Right kidney (tissue), 1 donor: ENCODE measurements at regions not wholly inside any gene's neighbourhood (a gene's known extent, or its start where the extent isn't known, plus 50 kb on each side); places are given as distances from the start of the nearest gene placed in this dataset.

Source experiments
- DNase-seq: peaks from one replicate; pipeline ENCODE4 v3.0.0-alpha.2; 2016

GRCh38 chr13:103229674-103230073 is 163.5 kb upstream of the SLC10A2 start:
- no peak for DNase-seq

- no peak for DNase-seq
Observed at GRCh38 chr13:103224804-103225203, 158.6 kb upstream of the SLC10A2 start.

GRCh38 chr13:103222683-103223082 is 156.5 kb upstream of the SLC10A2 start:
- no peak for DNase-seq

GRCh38 chr13:103218253-103218652 is 152.0 kb upstream of the SLC10A2 start:
- DNase-seq, result no peak

- DNase-seq, result no peak
Observed at GRCh38 chr13:103213152-103213551, 146.9 kb upstream of the SLC10A2 start.

DNA sequence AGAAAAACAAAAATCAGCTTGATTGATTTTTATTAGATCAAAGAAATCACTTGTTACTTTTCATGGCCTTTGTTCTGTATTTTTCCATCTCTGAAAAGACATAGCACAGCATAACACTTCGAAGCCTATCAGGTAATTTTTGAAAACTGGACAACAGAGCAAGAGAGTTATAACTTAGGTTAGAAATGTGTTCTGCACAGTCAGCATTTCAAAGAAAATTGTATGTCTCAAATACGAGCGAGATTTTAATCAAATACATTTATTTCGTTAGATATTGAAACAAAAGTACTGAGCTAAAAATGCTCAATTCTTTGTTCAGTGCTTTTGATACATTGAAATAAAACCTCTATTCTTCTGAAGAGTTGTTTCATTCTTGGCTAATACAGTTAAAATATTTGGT is 144.1 kb upstream of the SLC10A2 start:
- DNase-seq, result no peak

DNA sequence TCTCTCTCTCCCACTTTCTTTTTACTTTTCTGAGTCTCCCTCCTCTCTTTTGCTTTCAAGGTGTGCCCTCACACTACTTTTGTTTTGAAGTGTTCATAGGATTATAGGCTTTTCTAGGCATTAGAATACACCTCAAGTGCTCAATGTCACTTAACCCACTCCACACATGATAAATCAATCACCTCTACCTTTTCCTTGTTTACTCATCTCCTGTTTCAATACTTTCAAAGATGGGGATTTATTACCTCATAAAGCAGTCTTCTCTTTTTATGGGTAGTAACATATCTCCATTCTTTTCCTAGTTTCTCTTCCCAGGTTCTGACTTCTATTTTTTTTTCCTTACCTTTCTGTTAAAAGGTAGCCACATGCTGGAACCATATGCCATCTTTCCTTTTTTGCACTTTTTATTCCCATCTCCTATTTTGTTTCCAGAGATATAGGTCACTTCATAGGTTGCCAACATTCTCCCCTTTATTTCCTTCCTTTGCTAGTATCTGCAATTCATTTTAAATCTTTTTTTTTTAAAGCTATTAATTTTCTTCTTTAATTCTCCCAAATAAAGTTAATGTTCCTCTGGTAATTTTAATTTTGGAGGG is 137.6 kb upstream of the SLC10A2 start:
- no peak for DNase-seq

DNA sequence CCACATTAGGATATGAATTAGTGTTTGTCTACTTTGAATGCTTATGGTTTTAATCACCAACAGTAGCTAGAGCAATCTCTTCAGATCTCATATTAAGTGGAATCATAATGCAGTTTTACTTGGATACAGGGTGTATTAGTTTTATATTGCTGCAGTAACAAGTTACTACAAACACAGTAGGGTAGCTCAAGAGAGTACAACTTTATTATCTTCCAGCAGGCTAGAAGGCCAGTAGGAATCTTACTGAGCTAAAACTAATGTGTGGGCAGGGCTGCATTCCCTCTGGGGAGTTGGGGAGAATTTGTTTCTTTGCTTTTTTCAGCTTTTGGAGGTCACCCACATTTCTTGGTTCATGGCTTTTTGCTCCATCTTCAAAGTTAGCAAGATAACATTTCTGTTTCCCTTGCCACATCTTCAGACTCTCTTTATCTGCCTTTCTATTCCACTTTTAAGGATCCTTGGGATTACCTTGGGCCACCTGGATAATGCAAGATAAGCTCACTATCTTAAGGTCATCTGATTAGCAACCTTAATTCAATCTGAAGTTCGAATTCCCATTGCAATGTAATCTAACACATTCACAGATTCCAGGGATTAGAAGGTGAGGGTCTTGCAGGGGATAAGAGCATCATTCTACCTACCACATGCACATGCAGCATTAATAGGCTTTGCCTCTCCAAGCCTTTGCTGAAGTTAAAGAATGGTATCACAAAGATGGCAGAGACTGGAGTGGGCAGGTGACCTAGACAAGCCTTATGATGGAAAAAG is 134.1 kb upstream of the SLC10A2 start:
- no peak for DNase-seq

DNA sequence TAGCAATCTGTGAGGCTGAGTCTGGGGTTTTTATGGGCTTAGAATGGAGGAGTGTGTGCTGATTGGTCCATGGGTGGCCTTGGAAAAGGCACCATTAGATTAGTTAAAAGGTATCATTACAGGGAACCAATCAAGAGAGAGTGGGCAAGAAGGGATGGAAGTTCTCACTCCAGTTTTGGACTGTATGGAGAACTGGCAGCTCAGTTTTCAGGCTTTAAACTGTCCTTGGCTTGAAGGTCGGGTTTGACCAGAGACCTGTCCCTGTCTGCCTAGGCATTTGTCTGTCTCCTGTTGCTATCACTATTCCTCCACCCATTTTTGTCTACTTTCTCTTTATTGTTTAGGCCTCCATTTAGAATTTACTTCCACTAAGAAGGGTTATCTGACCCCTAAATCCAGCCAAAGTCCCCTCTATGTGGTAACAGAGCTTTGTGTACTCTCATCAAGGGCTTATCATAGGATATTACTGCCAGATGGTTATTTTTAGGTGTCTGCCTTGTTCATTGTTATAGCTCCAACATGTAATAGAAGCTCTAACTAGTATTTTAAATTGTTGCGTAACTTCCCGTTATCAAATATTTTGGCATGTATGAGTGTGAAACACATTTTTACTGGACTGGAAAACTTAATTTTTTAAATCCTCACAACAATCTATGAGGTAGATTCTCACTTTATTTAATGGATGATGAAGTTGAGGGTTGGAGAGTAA is 133.3 kb upstream of the SLC10A2 start:
- DNase-seq, result no peak

DNA sequence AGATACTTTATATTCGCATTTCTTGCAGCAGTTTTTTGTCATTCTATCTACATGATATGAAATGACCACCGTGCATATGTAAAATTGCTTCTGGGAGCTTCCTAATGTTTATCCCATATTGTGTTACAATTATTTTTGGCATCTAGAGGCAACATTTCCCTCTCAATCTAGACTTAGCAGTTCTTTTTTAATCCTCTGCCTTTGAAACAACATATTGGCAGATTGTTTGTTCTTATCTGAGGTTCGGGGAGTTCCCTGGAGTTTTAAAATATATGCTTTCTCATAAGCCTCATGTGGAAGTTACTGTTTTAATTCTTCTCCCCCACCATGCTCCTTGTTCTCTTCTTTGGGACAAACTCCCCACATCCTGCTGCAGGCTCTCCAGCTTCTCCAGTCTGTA is 130.1 kb upstream of the SLC10A2 start:
- DNase-seq, result no peak

DNA sequence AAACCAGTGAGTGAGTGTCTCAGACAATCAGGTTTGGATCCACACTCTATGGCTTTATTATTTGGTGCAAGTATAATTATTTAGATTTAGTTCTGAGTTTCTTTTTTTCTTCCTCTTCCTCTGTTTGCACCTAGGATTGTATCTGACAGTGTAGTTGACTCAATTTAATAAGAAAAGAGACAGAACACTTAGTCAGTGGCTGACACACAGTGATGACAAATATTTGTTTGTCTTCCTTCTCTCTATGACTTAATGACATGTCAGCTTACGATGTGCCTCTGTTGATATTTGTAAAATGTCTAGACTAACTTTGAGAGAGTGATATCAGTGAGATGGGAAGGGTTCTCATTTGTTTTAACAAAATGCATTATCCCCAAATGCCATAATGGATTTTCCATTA is 129.5 kb upstream of the SLC10A2 start:
- no peak for DNase-seq

- DNase-seq, result no peak
Observed at GRCh38 chr13:103194871-103195270, 128.7 kb upstream of the SLC10A2 start.

- DNase-seq, result no peak
Observed at GRCh38 chr13:103192511-103193135, 126.4 kb upstream of the SLC10A2 start.

GRCh38 chr13:103190841-103191240 is 124.6 kb upstream of the SLC10A2 start:
- no peak for DNase-seq

GRCh38 chr13:103188713-103189326 is 122.6 kb upstream of the SLC10A2 start:
- no peak for DNase-seq

DNA sequence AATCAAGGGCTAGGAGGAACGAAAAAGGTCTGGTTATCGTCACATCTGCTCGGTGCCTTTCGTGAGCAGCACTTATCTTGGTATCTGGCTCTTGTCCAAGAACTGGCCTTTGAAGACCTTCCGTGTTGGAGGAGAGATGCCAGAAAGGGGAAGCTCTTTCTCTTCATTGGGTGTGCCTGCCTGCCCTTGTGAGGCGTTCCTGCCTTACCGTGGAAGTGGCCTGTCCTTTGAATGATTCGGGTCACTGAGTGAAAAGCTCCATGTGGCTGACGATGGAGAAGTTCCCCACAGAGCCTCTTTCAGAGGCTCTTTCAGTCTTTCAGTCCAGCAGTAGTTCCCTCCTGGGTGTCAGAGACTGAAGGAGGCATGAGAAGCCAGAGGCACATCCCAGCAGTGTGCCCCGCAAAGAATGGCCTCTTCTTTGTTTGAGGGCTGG is 121.5 kb upstream of the SLC10A2 start:
- DNase-seq, result no peak

GRCh38 chr13:103184413-103184812 is 118.2 kb upstream of the SLC10A2 start:
- no peak for DNase-seq

DNA sequence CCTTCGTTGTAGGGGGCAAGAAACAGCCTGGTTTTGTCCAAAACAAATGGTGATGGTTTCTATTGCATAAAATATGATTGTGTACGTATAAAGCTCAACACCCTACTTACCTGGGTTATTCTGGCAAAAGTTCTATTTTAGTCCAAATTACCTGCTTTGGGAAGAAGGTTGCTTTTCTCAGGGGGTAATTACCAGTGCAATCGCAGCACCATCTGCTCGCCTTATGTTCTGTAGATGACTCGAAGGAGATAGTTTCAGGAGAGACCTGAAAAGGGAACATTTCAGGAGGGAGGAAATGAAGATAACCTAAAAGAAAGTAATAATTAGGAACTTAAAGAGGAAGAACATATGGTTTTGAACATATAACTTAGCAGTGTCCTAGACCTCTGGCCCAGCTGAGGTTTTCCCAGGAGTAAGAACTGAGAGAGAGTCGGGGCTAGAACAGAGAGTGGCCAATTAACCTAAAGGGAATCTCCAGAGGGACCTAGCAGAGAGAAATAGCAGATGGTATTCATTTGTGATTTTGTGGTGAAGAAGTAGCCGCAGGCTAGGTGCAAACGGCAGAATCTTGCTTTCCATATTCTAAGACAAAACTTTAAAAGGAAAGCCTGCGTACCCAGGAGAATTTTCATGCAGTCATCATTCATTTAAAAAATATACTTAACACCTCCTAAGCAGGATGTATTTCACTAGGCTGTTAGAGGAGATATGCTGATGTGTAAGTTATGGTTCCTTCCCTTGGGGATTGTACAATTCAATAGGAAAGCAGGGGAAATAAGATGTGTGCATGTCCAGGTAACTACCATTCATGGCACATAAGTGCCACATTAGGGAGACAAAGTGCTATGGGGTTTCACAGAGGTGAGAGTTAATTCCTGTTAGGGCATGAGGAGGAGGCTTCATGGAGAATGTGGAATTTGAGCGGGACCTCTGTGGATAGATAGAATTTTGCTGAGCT is 113.0 kb upstream of the SLC10A2 start:
- no peak for DNase-seq

GRCh38 chr13:103174966-103175365 is 108.7 kb upstream of the SLC10A2 start:
- no peak for DNase-seq

DNA sequence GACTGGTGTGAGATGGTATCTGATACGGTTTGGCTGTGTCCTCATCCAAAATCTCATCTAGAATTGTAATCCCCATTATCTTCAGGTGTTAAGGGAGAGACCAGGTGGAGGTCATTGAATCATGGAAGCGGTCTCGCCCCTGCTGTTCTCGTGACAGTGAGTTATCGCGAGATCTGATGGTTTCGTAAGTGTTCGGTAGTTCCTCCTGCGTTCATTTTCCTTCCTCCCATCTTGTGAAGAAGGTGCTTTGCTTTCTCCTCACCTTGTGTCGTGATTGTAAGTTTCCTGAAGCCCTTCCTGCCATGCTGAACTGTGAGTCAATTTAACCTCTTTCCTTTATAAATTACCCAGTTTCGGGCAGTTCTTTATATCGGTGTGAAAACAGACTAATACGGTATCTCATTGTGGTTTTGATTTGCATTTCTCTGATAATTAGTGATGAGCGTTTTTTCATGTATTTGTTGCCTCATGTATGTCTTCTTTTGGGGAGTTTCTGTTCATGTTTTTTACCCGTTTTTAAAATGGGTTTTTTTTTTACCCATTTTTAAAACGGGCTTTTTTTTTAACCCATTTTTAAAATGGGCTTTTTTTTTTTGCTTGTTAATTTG is 102.8 kb upstream of the SLC10A2 start:
- DNase-seq, result no peak

DNA sequence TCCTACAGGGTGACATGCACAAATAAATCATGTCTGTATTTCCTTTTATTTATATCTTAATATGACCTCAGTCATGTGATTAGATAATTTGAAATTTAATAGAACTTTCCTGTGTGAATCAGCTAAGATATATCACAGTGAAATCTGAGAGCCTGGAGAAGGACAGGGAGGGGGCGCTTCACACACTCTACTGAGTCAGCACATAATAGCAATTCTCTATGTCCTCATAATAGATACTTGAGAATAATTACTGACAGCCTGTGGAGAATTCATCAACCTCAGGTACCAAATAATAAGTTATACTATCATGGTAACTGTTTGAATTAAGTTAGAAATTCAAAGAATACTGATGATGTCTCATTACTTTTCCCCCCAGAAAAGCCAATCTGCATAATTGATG is 98.0 kb upstream of the SLC10A2 start:
- no peak for DNase-seq
